ENCODE measurements at regions not wholly inside any gene's neighbourhood (a gene's known extent, or its start where the extent isn't known, plus 50 kb on each side); places are given as distances from the start of the nearest gene placed in this dataset.

GRCh38 chr16:85519540-85520231 is 93.4 kb upstream of the GSE1 start:
- TF ChIP-seq, protein P1, sequence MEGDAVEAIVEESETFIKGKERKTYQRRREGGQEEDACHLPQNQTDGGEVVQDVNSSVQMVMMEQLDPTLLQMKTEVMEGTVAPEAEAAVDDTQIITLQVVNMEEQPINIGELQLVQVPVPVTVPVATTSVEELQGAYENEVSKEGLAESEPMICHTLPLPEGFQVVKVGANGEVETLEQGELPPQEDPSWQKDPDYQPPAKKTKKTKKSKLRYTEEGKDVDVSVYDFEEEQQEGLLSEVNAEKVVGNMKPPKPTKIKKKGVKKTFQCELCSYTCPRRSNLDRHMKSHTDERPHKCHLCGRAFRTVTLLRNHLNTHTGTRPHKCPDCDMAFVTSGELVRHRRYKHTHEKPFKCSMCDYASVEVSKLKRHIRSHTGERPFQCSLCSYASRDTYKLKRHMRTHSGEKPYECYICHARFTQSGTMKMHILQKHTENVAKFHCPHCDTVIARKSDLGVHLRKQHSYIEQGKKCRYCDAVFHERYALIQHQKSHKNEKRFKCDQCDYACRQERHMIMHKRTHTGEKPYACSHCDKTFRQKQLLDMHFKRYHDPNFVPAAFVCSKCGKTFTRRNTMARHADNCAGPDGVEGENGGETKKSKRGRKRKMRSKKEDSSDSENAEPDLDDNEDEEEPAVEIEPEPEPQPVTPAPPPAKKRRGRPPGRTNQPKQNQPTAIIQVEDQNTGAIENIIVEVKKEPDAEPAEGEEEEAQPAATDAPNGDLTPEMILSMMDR (conservative IDR thresholded peaks at IDR 0.05; ENCODE audit: low read length) = no peak
- no peak for TF ChIP-seq EZH2phosphoT487 (IDR thresholded peaks at IDR 0.05; ENCODE audit: borderline replicate concordance)

Data from Loucy (cell line).